ENCODE measurements at regions not wholly inside any gene's neighbourhood (a gene's known extent, or its start where the extent isn't known, plus 50 kb on each side); places are given as distances from the start of the nearest gene placed in this dataset.
A peak's percentile ranks its signal among the peaks of the same experiment; 100 is the strongest.

DNA sequence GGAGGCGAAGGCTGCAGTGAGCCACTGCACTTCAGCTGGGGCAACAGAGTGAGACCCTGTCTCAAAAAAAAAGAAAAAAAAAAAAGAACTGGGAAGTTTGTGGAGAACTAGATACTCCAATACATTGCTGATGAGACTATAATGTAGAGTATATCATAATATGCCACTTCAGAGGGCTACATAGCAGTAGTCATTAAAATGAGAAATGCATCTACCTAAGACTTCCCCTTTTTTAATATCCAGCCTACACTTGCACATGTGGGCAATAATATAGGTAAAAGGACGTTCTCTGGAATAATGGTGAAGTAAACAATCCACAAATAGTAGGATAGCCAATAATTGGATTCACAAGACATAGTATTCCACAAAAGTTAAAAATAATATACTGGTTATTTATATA, 311.0 kb downstream of the HLX start:
- H3K4me3 ChIP-seq (ENCODE audit: low read depth, low read length): no peak overlapping the region
- no peak for DNase-seq (ENCODE audit: low read depth)
- TF ChIP-seq, protein P1, sequence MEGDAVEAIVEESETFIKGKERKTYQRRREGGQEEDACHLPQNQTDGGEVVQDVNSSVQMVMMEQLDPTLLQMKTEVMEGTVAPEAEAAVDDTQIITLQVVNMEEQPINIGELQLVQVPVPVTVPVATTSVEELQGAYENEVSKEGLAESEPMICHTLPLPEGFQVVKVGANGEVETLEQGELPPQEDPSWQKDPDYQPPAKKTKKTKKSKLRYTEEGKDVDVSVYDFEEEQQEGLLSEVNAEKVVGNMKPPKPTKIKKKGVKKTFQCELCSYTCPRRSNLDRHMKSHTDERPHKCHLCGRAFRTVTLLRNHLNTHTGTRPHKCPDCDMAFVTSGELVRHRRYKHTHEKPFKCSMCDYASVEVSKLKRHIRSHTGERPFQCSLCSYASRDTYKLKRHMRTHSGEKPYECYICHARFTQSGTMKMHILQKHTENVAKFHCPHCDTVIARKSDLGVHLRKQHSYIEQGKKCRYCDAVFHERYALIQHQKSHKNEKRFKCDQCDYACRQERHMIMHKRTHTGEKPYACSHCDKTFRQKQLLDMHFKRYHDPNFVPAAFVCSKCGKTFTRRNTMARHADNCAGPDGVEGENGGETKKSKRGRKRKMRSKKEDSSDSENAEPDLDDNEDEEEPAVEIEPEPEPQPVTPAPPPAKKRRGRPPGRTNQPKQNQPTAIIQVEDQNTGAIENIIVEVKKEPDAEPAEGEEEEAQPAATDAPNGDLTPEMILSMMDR (IDR thresholded peaks at IDR 0.05; ENCODE audit: insufficient read depth, low read length): no peak

- H3K4me3 ChIP-seq (ENCODE audit: low read depth, low read length): no peak overlapping the region
These were observed 312.8 kb downstream of the HLX start for GRCh38 chr1:221192055-221192454.

DNA sequence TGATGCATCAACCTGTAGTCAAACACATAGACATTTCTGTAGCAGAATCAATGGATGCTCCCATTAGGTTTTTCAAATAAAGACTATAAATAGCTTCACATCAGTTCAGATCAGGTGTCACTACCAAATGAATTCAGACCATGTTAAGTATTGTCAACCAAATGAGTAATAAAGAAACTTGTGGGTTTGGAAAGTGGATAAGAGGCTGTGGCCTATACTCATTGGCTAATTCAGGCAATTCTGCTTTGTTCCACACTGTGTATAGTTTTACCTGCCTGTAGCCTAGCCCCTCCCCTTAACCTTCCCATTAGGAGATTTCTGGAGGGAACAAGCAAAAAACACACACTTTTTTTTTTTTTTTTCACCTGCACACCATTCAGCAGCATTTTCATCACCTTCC, 321.2 kb downstream of the HLX start:
- no peak overlapping the region for H3K4me3 ChIP-seq (ENCODE audit: low read depth, low read length)

More at GRCh38 chr1:221192055-221192454, 312.8 kb downstream of the HLX start:
- DNase-seq (ENCODE audit: low read depth): no peak
- TF ChIP-seq, protein P1 (IDR thresholded peaks at IDR 0.05; ENCODE audit: insufficient read depth, low read length): no peak

DNA sequence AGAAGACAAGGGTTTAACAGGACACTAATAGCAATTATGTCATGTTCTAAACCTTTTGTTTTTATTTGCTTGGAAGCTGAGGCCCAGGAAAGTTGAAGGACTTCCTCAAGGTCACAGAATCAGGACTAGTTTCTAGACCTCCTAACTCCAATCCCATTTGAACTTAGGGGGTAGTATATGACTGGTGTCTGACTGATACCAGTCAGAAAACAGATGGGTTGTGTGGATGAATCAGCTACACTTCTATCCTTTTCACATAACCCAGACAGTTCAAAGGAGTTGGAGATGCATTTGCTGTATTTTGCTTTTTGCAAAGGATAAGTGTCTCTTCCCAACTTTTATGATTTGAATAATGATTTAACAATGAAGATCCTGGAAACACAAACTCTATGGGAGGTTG, 322.5 kb downstream of the HLX start:
- DNase-seq (ENCODE audit: low read depth): no peak
- no peak overlapping the region for H3K4me3 ChIP-seq (ENCODE audit: low read depth, low read length)
- TF ChIP-seq, protein P1 (IDR thresholded peaks at IDR 0.05; ENCODE audit: insufficient read depth, low read length): no peak

More for the DNA sequence above, 321.2 kb downstream of the HLX start:
- DNase-seq (ENCODE audit: low read depth): no peak
- TF ChIP-seq, protein P1 (IDR thresholded peaks at IDR 0.05; ENCODE audit: insufficient read depth, low read length): no peak

DNA sequence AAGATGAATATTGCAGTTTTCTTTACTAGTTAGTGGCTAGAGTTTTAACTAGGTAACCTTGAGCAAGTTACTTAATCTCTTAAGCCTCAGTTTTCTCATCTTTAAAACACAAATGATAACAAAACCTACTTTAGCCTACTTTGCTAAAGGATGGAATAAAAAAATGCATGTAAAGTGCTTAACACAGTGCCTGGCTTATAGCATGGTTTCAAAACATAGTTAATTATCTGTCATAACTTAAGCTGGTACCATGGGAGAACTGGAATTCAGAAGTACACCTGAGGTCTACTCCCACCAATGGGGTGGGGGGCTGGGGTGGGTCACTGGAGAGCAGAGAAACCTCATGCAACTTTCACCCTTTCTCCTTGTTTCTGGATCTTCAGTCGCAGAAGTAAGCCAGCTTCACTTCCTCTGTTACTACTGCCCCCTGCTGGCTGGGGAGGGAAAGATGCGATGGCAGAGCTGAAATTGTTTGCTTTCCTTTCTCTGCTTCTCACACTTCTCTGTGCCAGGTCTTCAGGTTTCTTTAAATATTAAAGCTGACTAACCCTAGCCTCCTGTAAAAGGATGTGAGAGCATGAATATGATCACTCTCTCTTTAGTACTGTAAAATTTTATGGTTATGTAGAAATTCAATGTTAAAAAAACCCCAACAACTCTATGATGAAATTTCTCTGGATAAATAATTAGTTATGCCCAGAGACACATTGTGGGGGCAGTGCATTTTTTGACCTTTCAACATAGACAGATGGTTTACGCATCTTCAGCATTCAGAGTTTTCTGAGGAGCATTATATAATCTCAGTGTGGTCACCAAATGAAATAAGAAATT, 324.2 kb downstream of the HLX start:
- no peak overlapping the region for H3K4me3 ChIP-seq (ENCODE audit: low read depth, low read length)
- TF ChIP-seq, protein P1 (IDR thresholded peaks at IDR 0.05; ENCODE audit: insufficient read depth, low read length): peak; percentile 95
- DNase-seq (ENCODE audit: low read depth): peak; percentile 84

GRCh38 chr1:221204055-221204833, 325.0 kb downstream of the HLX start:
- TF ChIP-seq, protein P1 (IDR thresholded peaks at IDR 0.05; ENCODE audit: insufficient read depth, low read length): no peak
- no peak overlapping the region for H3K4me3 ChIP-seq (ENCODE audit: low read depth, low read length)
- peak; percentile 48 for DNase-seq (ENCODE audit: low read depth)

All from fibroblast of the aortic adventitia (primary cell).